ENCODE measurements at regions not wholly inside any gene's neighbourhood (a gene's known extent, or its start where the extent isn't known, plus 50 kb on each side); places are given as distances from the start of the nearest gene placed in this dataset.

GRCh38 chr20:48392407-48393310 lies 435.1 kb downstream of the PREX1 start:
- no peak for TF ChIP-seq RAD21 (IDR thresholded peaks at IDR 0.05; ENCODE audit: low read depth)
- TF ChIP-seq TAF1 (IDR thresholded peaks at IDR 0.05; ENCODE audit: low read depth) = no peak
- no peak for TF ChIP-seq ZBTB7A (IDR thresholded peaks at IDR 0.05; ENCODE audit: low read depth)
- TF ChIP-seq NFIC (IDR thresholded peaks at IDR 0.05) = no peak
- TF ChIP-seq, protein P1, sequence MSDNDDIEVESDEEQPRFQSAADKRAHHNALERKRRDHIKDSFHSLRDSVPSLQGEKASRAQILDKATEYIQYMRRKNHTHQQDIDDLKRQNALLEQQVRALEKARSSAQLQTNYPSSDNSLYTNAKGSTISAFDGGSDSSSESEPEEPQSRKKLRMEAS (IDR thresholded peaks at IDR 0.05) = no peak
- no peak for TF ChIP-seq CREB1 (IDR thresholded peaks at IDR 0.05; ENCODE audit: low read depth)
- no peak for TF ChIP-seq USF1 (IDR thresholded peaks at IDR 0.05)
- TF ChIP-seq EP300 (IDR thresholded peaks at IDR 0.05; ENCODE audit: borderline replicate concordance) = no peak
- no peak for TF ChIP-seq YY1 (IDR thresholded peaks at IDR 0.05; ENCODE audit: low read depth)
- no peak for TF ChIP-seq EGR1 (IDR thresholded peaks at IDR 0.05)
- no peak for TF ChIP-seq FOXM1 (IDR thresholded peaks at IDR 0.05; ENCODE audit: borderline replicate concordance, low read depth)

Measured in Ishikawa (cell line).